ENCODE measurements at regions not wholly inside any gene's neighbourhood (a gene's known extent, or its start where the extent isn't known, plus 50 kb on each side); places are given as distances from the start of the nearest gene placed in this dataset.

- no peak overlapping the region for H3K27ac ChIP-seq (ENCODE audit: insufficient read depth, low read length)
- no peak overlapping the region for H3K4me3 ChIP-seq (replicated peaks in 1 of 4; ENCODE audit: control extremely low read depth in 1 of 4, insufficient read depth in 1 of 4, low read depth in 3 of 4, low read length in 4 of 4)
- DNase-seq (ENCODE audit: low read depth in 2 of 2): no peak
- H3K4me2 ChIP-seq (ENCODE audit: extremely low read depth, insufficient read depth, low read length): no peak overlapping the region
- no peaks in the 10 kb centered on the region for H3K27me3 ChIP-seq (ENCODE audit: control insufficient read depth, insufficient read depth, low read length)
- TF ChIP-seq EZH2 (IDR thresholded peaks at IDR 0.05; ENCODE audit: low read length, missing control alignments): no peak
- TF ChIP-seq, protein P1, sequence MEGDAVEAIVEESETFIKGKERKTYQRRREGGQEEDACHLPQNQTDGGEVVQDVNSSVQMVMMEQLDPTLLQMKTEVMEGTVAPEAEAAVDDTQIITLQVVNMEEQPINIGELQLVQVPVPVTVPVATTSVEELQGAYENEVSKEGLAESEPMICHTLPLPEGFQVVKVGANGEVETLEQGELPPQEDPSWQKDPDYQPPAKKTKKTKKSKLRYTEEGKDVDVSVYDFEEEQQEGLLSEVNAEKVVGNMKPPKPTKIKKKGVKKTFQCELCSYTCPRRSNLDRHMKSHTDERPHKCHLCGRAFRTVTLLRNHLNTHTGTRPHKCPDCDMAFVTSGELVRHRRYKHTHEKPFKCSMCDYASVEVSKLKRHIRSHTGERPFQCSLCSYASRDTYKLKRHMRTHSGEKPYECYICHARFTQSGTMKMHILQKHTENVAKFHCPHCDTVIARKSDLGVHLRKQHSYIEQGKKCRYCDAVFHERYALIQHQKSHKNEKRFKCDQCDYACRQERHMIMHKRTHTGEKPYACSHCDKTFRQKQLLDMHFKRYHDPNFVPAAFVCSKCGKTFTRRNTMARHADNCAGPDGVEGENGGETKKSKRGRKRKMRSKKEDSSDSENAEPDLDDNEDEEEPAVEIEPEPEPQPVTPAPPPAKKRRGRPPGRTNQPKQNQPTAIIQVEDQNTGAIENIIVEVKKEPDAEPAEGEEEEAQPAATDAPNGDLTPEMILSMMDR (conservative IDR thresholded peaks at IDR 0.05 in 1 of 2, IDR thresholded peaks at IDR 0.05 in 1 of 2; ENCODE audit: low read depth in 1 of 2, low read length in 2 of 2): no peak
- no peak overlapping the region for H3K9ac ChIP-seq (ENCODE audit: insufficient read depth, low read length)
- no peaks in the 10 kb centered on the region for H4K20me1 ChIP-seq (ENCODE audit: control insufficient read depth, extremely low read depth, insufficient read depth, low read length)
- H3K9me3 ChIP-seq (ENCODE audit: control insufficient read depth, insufficient read depth, low read depth, low read length): no peaks in the 10 kb centered on the region
- no peak overlapping the region for H2AFZ ChIP-seq (ENCODE audit: low read length)
- H3K36me3 ChIP-seq (ENCODE audit: control insufficient read depth, insufficient read depth, low read length): no peaks in the 10 kb centered on the region
- H3K79me2 ChIP-seq (ENCODE audit: control insufficient read depth, insufficient read depth, low read length): no peaks in the 10 kb centered on the region
- peaks cover 36% of the 10 kb centered on the region for H3K4me1 ChIP-seq (ENCODE audit: control insufficient read depth, extremely low read depth, insufficient read depth, low read length)
Observed at GRCh38 chr2:30358842-30359241, 88.2 kb upstream of the LCLAT1 start.

GRCh38 chr2:30359644-30360167 is 87.3 kb upstream of the LCLAT1 start:
- H3K4me2 ChIP-seq (ENCODE audit: extremely low read depth, insufficient read depth, low read length): peak overlapping the region; percentile 23
- peak; percentile 48 to 71 for DNase-seq (ENCODE audit: low read depth in 2 of 2)
- no peaks in the 10 kb centered on the region for H3K9me3 ChIP-seq (ENCODE audit: control insufficient read depth, insufficient read depth, low read depth, low read length)
- no peaks in the 10 kb centered on the region for H3K79me2 ChIP-seq (ENCODE audit: control insufficient read depth, insufficient read depth, low read length)
- H3K9ac ChIP-seq (ENCODE audit: insufficient read depth, low read length): no peak overlapping the region
- no peak overlapping the region for H3K4me3 ChIP-seq (replicated peaks in 1 of 4; ENCODE audit: control extremely low read depth in 1 of 4, insufficient read depth in 1 of 4, low read depth in 3 of 4, low read length in 4 of 4)
- peak overlapping the region; percentile 54 for H2AFZ ChIP-seq (ENCODE audit: low read length)
- no peaks in the 10 kb centered on the region for H4K20me1 ChIP-seq (ENCODE audit: control insufficient read depth, extremely low read depth, insufficient read depth, low read length)
- H3K36me3 ChIP-seq (ENCODE audit: control insufficient read depth, insufficient read depth, low read length): no peaks in the 10 kb centered on the region
- H3K27me3 ChIP-seq (ENCODE audit: control insufficient read depth, insufficient read depth, low read length): no peaks in the 10 kb centered on the region
- peak overlapping the region; percentile 52 for H3K27ac ChIP-seq (ENCODE audit: insufficient read depth, low read length)
- no peak for TF ChIP-seq EZH2 (IDR thresholded peaks at IDR 0.05; ENCODE audit: low read length, missing control alignments)
- TF ChIP-seq, protein P1 (conservative IDR thresholded peaks at IDR 0.05 in 1 of 2, IDR thresholded peaks at IDR 0.05 in 1 of 2; ENCODE audit: low read depth in 1 of 2, low read length in 2 of 2): no peak
- H3K4me1 ChIP-seq (ENCODE audit: control insufficient read depth, extremely low read depth, insufficient read depth, low read length): peaks cover 34% of the 10 kb centered on the region

DNA sequence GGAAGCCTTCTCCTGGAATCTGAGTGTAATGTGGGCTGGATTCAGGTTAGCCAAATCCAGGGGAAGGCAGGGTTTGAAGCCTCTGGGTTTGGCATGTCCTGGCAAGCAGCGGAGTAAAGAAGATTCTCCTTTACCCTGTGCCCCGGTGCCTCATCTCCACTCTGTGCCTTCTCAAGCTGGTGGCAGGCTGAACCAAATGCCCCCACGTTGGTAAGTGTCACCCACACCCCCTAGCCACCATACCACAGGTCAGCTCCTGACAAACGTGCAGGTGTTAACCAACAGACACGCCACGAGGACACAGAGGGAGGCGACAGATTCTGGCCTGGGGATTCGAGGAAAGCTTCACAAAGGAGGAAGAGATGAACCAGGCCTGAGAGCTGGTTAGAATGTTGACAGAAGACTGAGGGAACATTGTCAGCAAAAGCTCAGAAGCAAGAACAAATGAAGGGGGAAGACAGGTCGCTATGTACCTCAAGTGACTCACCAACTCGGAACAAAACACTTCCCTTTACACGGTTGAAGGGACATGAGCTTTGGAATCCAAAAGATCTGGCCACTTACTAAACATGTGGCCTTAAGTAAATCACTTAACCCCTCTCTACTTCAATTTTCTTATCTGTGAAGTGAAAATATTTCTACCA is 85.2 kb upstream of the LCLAT1 start:
- Histone ChIP-seq H3K4me3 (replicated peaks in 1 of 4; ENCODE audit: control extremely low read depth in 1 of 4, insufficient read depth in 1 of 4, low read depth in 3 of 4, low read length in 4 of 4) (no peak overlapping the region), H3K9ac (ENCODE audit: insufficient read depth, low read length) (no peak overlapping the region), H3K4me2 (ENCODE audit: extremely low read depth, insufficient read depth, low read length) (no peak overlapping the region), H4K20me1 (ENCODE audit: control insufficient read depth, extremely low read depth, insufficient read depth, low read length) (no peaks in the 10 kb centered on the region), H3K9me3 (ENCODE audit: control insufficient read depth, insufficient read depth, low read depth, low read length) (no peaks in the 10 kb centered on the region), H3K27me3 (ENCODE audit: control insufficient read depth, insufficient read depth, low read length) (no peaks in the 10 kb centered on the region), H3K36me3 (ENCODE audit: control insufficient read depth, insufficient read depth, low read length) (no peaks in the 10 kb centered on the region), H3K4me1 (ENCODE audit: control insufficient read depth, extremely low read depth, insufficient read depth, low read length) (peaks cover 40% of the 10 kb centered on the region), H3K79me2 (ENCODE audit: control insufficient read depth, insufficient read depth, low read length) (no peaks in the 10 kb centered on the region), H3K27ac (ENCODE audit: insufficient read depth, low read length) (peak overlapping the region; percentile 34), H2AFZ (ENCODE audit: low read length) (peak overlapping the region; percentile 41)
- DNase-seq (ENCODE audit: low read depth in 2 of 2): peak in 1 of 2 donors; percentile 86
- TF ChIP-seq EZH2 (IDR thresholded peaks at IDR 0.05; ENCODE audit: low read length, missing control alignments): no peak
- TF ChIP-seq, protein P1 (conservative IDR thresholded peaks at IDR 0.05 in 1 of 2, IDR thresholded peaks at IDR 0.05 in 1 of 2; ENCODE audit: low read depth in 1 of 2, low read length in 2 of 2): no peak
